Activated naive CD4-positive, alpha-beta T cell (primary cell): ENCODE measurements at regions not wholly inside any gene's neighbourhood (a gene's known extent, or its start where the extent isn't known, plus 50 kb on each side); places are given as distances from the start of the nearest gene placed in this dataset.
"Not testable (repeated sequence)": the region's sequence is repeated elsewhere in the genome, so short reads cannot be mapped to it uniquely, and the experiment has no call there.

Experiments
- DNase-seq, 4 experiments: peaks; one replicate each; lab custom pipeline; 2025; lab: John Stamatoyannopoulos, UW

DNA sequence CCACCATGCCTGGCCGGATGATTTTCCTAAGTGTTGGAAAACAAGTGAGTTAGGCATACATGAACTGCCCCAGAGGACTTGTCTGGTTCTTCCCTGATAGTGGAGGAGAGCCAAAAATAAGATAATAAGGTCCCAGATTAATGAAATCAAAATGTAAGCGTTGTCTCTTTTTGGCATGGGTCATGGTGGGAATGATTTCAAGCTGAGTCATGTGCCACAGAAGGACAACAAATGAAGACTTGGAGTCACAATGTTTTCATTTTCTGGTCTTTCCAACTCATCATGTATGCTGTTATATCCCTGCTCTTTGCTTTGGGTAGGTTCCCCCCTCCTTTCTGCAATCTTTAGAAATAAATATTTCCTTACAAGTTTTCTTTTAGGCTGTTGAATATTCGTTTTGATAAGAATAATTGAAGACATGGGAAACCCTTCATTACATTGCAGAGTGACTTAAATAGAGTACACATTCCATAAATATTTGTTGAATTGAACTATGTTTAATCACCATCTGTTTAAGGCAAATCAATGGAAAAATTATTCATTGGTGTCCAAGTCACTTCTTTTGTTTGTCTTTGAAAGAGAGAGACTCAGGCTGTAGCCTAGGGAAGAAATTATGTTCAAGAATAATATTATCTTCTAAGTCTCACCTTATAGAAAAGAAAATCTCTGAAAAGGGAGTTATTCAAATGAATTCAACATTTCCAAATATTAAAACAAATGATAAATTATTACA, 196.3 kb downstream of the CSNK1G3 start:
- DNase-seq: no peak

DNA sequence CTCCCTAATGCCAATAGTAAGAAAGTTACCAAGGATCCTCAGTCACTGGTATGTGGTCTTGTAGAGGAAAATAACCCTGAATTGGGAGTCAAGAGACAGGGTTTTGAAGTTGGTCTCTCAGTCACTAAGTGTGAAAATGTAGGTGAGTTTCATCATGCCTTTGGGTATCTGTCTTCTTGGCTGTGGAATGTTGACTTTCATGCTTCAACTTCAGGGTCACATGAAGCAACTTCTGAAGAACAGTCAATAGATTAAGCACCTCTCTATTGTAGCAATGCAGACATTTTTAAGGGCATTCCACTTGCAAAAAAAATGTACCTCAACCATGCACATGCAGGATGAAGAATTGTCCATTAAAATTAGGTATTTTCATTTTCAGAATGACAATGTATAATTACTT, 194.6 kb downstream of the CSNK1G3 start:
- DNase-seq: no peak

DNA sequence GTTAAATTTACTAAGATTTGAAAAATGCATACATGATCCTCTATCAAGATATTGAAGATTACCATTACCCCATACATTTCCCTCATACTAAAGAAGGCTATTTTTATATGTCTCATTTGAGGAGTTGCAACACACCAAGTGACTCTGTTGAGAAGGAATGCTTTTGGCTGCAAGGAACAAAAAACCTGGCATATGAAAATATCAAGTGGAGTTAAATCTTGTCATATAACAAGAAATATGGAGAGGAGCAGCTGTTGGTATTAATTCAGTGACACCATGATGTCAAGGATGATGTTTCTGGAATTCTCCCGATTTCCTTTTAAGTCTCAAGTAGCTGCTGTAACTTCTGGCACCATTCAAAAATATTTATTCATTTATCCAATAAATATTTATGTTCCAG, 193.8 kb downstream of the CSNK1G3 start:
- no peak for DNase-seq

DNA sequence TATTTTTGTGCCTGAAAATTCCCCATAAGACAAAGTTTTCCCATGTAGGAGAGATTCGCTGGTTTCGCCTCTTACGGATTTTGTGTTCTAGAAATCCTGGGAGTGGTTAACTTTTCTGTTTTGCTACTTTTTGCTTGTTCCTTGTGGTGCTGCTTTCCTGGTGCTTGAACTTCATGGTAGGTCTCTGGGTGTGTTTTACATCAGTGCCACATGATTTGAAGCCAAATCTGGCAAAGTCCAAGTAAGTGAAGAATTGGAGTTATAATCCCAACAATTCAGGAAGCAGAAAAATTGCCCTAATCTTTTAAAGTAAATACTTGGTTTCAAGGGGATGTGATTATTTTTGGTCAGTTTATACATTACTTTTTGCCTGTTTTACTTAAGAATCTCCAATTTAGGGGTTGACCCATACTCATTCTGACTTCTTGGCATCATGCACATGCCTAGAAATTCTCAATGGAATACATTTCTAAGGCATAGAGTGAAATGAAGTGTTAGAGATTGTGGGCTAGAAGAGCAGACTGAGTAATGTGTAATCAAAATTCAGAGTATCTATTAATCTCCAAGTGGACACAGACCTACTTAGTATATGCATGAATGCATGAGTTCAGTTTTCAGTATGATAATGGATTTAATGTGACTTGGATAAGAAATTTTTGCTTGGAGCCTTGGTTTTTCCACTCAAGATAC, 189.7 kb downstream of the CSNK1G3 start:
- no peak for DNase-seq

DNA sequence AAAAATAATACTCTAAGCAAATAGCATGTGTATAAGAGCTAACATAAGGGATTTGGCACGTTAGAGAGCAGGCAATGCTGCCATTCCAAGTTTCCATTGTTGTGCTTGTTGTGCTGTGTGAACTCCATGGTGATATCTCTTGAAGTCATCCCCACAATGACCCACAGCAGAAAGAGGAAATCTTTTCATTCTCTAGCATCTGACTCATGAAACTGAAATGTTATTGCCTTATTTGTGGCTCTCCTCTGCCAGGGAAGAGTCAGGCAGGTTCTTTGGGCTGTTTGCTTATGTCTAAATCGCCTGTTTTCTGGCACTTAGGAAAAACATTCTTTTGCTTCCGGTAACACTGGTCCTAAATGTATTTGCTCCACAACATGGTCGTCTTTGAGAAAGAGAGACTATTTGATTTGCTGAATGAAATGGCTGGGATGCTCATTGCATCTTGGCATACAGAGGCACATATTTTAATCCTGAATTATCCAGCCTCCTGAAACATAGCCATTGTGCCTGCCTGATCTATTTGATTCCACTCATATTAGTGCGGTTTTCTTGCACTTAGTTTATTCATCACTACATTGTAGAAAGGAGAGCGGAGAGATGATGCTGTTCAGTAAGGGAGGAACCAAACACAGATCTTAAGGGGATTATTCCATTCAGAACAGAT, 188.8 kb downstream of the CSNK1G3 start:
- no peak for DNase-seq

DNA sequence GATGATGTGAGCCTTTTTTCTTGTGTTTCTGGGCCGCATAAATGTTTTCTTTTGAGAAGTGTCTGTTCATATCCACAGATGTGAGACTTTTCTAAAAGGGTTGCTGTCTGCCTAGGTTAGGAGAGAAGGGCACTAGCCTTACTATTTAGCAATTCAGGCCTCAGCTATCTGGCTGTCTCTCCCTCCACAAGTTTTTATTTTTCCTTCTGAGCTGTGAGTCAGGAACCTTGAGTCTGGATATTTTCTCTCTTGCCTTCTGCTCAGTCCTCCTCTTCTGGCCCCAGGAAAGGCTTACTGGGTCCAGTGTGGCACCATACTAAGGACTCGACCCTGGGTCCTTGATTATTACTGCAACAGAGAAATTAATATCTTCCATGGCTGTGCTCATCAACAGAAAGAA, 187.6 kb downstream of the CSNK1G3 start:
- no peak for DNase-seq

DNA sequence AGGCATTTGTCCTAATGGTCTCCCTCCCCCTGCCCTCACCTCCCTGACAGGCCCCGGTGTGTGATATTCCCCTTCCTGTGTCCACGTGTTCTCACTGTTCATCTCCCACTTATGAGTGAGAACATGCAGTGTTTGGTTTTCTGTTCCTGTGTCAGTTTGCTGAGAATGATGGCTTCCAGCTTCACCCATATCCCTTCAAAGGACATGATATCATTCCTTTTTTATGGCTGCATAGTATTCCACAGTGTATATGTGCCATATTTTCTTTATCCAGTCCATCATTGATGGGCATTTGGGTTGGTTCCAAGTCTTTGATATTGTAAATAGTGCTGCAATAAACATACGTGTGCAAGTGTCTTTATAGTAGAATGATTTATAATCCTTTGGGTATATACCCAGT, 187.0 kb downstream of the CSNK1G3 start:
- not testable (repeated sequence) for DNase-seq

DNA sequence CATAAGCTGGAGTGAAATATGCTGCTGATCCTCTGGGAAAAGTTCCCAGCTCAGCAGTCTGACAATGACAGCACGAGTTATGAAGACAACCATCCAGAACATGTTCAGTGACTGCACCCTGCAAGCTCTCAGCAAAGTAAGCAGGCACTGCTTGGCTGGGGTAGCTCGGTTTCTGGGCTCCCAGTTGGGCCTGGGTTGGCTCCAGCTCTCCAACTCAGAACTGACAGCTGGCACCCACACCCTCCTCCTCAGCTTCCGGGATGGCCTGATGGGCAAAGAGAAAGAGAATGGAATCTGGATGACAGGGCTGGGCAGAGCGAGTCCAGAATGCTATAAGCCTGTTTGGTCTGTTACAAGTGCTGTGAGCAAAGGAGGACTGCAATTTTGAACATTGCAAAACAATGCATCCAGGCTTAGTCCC, 185.0 kb downstream of the CSNK1G3 start:
- DNase-seq: no peak

DNA sequence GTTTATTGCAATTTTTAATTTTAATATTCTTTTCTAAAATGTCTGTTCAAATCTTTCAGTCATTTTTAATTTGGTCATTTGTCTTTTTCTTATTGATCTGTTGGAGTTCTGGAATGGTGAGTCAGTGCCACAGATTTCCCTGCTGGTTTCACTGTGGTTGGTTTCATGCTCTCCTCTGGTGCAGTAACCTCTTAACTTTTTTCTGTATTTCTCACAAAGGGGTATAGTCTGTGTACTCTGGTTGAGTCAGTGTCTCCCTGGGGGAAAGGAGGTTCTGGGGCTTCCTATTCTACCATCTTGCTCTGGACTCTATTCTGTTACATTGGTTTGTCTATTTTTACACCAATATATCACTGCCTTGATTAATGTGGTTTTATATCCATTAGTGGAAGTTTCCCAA, 178.8 kb downstream of the CSNK1G3 start:
- DNase-seq: no peak

DNA sequence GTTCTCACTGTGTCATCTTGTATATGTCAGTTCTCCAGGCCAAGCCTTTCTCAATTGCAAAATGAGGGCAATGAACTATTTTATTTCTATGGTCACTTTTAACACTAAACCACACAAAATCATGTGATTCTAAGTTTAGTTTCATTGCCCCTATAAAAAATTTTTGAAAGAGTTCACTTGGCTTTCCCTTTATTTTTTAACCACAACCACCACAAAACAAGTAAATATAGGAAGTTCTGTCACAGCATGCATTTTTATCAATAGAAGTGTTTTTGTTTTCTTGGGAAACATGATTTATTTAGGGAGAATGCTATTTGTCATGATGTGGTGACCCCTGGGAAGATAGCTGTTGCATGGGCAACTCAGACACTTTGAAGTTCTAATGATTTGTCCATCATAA, 169.1 kb downstream of the CSNK1G3 start:
- DNase-seq: no peak

DNA sequence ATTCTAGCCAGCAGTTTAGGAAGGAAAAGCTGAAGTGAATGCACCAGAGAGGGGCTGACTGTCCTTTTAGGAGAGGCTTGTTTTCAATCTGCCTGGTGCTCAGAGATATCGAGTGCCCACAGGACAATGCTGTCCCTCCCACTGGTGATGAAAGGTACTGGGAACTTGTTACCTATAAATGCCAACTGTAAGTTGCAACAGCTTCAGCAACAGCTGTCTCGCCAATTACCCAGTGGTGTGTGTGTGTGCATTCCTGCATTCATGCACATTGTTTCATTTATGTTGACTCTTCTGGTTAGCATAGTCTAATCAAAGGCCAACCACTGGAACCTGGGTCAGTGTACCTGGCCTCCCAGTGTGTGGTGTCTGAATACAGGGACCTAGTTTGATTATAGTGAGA, 161.1 kb downstream of the CSNK1G3 start:
- no peak for DNase-seq

DNA sequence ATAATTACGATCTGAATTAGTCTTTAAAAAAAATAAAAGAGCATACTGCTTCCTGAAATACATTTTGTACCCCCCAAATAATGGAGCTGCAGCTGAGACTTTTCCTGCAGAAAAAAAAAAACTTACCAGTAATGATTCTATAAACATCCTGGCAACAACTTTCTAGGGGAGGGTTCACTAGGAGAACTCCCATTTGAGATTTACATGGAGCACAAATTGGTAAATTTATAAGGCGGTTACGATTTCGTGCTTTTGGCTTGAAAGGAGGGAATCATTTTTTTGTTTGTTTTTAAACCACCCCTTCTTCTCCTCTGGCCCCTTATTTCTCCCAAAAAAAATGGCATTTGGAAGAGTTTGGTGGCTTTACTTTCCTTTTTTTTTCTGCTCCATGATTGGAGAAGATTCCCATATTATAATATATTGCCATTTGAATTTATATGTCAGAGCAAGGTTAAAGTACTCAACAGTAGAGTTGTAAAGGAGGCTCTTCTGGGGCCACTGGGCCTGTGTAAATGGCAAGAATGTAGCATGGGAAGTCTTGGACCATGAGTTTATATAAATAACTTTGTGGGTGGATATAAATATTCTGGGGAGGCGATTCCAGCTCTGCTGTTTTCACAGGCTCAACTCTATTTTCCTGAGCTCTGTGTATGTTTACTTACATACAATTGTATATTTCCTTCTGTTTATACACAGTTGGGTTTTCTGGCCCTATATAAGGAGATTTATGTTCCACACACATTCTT, 159.9 kb downstream of the CSNK1G3 start:
- no peak for DNase-seq

DNA sequence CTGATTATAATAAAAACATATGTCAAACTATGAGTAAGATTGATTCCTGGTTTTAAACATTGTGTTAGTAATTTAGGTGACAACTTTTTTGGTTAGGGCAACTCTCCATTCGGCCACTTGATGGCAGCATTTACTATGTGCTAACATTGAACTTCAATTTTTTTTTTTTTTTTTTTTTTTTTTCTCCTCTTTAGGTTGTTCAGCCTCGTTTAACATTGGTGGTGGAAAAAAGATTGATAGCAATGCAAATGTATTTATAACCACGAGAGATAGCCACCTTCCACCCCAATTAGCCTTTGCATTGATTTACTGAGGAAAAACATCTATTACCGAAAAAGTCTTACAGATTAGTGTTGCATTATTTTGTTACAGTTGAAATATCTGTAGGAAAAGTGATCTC, 159.1 kb downstream of the CSNK1G3 start:
- DNase-seq: peak in 1 of 4 experiments; percentile 2
